Transverse colon (tissue), 4 donors: ENCODE measurements at regions not wholly inside any gene's neighbourhood (a gene's known extent, or its start where the extent isn't known, plus 50 kb on each side); places are given as distances from the start of the nearest gene placed in this dataset.

ENCODE experiments used
- DNase-seq: peaks from one replicate; pipeline ENCODE4 v3.0.0-alpha.2; 2019
- H3K27ac ChIP-seq, 4 donors: fragments of 200-600 bp; sonication (generic); 2 replicates each; pipeline ENCODE4 v1.5.1; 2016 to 2018; ENCODE audit warnings: inconsistent platforms in 4 of 4
- H3K27me3 ChIP-seq: fragments of 200-600 bp; sonication (generic); 2 replicates; pipeline ENCODE4 v1.5.1; 2017; ENCODE audit warnings: inconsistent platforms
- H3K36me3 ChIP-seq, 4 donors: fragments of 200-600 bp; sonication (generic); 2 replicates each; pipeline ENCODE4 v1.5.1; 2017 to 2019; ENCODE audit warnings: inconsistent platforms in 4 of 4
- H3K4me1 ChIP-seq, 4 donors: fragments of 200-600 bp; sonication (generic); 2 replicates each; pipeline ENCODE4 v1.5.1; 2017 to 2020; ENCODE audit warnings: inconsistent platforms in 4 of 4
- H3K4me3 ChIP-seq, 4 donors: fragments of 200-600 bp; sonication (generic); 1 replicate in 1 of 4; 2 replicates in 3 of 4; pipeline versions ENCODE4 v1.5.1 to v1.6.1; 2017 to 2019; ENCODE audit warnings: inconsistent platforms in 4 of 4
- H3K9me3 ChIP-seq, 2 donors: fragments of 200-600 bp; sonication (generic); 2 replicates each; pipeline ENCODE4 v1.5.1; 2017 to 2019; ENCODE audit warnings: inconsistent platforms in 2 of 2
- EP300 ChIP-seq: sonication (generic); formaldehyde crosslinking; IDR thresholded peaks from one replicate; pipeline ENCODE4 v1.6.1; 2017; ENCODE audit warnings: antibody characterized with exemption, low read depth
- POLR2A ChIP-seq: fragments of 450-650 bp; IDR thresholded peaks from one replicate; pipeline ENCODE4 v1.6.1; 2016; ENCODE audit warnings: antibody characterized with exemption, mild to moderate bottlenecking, moderate library complexity
- POLR2AphosphoS5 ChIP-seq, 3 donors: sonication (generic); formaldehyde crosslinking; IDR thresholded peaks; one replicate each; pipeline ENCODE4 v1.6.1; 2016; ENCODE audit warnings: antibody characterized with exemption in 3 of 3
- WGBS, 2 donors: methylation state at CpG; one replicate each; pipeline ENCODE4 v1.1.5; 2018; ENCODE audit warnings: low coverage in 1 of 2; 5-methylcytosine and 5-hydroxymethylcytosine counted together
- in situ Hi-C, 4 donors: fragments of 200-750 bp; cut with MboI; loops; one replicate each; pipeline versions ENCODE4 v1.15.0 to v1.15.1; 2017; ENCODE audit warnings: low sequenced_read_pairs in 3 of 4, low pct_ligation_motif_present in 1 of 4, low pct_unique_long_range_greater_than_20kb in 1 of 4
- intact Hi-C: fragments of 100-400 bp; cut with DNase I; formaldehyde crosslinking; loops from one replicate; pipeline ENCODE4 v1.15.1; 2023; ENCODE audit warnings: low total_unique reads
- TF ChIP-seq, protein P1 (sequence below), 5 experiments: fragments of 200-600 bp in 3 of 5; fragments of 450-650 bp in 2 of 5; sonication (generic) in 3 of 5; IDR thresholded peaks; 1 replicate in 2 of 5; 2 replicates in 3 of 5; pipeline ENCODE4 v1.5.1; 2016 to 2017; ENCODE audit warnings: antibody characterized with exemption in 5 of 5, inconsistent platforms in 3 of 5, mild to moderate bottlenecking in 2 of 5, moderate library complexity in 1 of 5

DNA sequence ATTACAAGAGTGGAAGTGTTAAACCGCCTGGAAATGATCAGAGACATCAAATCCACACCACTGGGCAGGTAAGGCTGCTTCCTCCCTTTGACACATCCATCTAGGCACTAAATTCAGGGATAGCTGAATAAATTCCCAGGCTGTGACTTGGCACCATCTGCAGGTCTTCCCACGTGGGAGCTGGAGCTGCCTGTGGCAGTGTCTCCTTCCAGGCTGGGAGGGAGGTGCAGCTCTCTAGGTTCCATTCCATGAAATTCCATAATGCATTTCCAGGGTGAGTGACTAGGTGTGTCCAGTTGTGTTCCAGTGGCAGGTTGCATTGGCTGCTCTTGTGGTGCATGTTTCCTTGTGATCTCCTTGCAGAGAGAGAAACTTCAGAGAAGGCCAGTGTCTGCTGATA, 188.9 kb upstream of the CXCR4 start:
- no peak overlapping the region for H3K27ac ChIP-seq
- intact Hi-C loops = no loop called here
- WGBS, 2 donors = 42 to 77% methylated on average over 2 of the region's 2 CpGs
- H3K9me3 ChIP-seq = no peaks in the 10 kb centered on the region
- H3K4me3 ChIP-seq = no peak overlapping the region
- H3K36me3 ChIP-seq = no peaks in the 10 kb centered on the region
- DNase-seq = no peak
- H3K27me3 ChIP-seq = no peaks in the 10 kb centered on the region
- in situ Hi-C loops = no loop called here
- TF ChIP-seq POLR2AphosphoS5 (IDR thresholded peaks at IDR 0.05) (no peak), POLR2A (no peak), EP300 (no peak)
- TF ChIP-seq, protein P1, sequence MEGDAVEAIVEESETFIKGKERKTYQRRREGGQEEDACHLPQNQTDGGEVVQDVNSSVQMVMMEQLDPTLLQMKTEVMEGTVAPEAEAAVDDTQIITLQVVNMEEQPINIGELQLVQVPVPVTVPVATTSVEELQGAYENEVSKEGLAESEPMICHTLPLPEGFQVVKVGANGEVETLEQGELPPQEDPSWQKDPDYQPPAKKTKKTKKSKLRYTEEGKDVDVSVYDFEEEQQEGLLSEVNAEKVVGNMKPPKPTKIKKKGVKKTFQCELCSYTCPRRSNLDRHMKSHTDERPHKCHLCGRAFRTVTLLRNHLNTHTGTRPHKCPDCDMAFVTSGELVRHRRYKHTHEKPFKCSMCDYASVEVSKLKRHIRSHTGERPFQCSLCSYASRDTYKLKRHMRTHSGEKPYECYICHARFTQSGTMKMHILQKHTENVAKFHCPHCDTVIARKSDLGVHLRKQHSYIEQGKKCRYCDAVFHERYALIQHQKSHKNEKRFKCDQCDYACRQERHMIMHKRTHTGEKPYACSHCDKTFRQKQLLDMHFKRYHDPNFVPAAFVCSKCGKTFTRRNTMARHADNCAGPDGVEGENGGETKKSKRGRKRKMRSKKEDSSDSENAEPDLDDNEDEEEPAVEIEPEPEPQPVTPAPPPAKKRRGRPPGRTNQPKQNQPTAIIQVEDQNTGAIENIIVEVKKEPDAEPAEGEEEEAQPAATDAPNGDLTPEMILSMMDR (IDR thresholded peaks at IDR 0.05) = no peak
- H3K4me1 ChIP-seq = no peaks in the 10 kb centered on the region

DNA sequence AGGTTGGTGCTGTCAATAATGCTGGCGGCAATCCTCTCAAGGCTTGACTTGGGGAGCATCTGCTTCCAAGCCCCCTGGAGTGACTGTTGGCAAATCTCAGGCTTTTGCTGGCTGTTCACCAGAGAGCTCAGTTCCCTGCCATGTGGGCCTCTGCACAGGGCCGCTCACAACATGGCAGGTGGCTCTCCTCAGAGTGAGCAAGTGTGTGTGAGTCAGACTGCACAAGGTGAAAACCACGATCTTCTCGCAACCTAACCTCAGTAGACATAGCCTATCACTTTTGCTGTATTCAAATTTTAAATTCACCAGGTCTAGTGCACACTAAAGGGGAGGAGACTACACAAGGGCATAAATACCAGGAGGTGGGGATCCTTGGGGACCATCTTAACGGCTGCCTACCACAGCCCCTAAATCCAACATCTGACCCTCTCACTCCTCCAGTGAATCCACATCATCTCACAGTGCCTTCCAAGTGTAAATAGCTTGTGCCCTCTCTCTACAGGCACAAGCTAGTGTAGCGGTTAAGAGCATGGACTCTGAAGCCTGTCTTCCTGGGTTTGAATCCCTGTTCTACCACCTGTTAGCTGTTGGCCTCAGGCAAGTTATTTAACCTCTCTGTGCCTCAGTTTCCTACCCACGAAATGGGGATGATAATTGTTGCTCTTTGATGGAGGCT, 187.7 kb upstream of the CXCR4 start:
- in situ Hi-C loops = no loop called here
- DNase-seq = no peak

DNA sequence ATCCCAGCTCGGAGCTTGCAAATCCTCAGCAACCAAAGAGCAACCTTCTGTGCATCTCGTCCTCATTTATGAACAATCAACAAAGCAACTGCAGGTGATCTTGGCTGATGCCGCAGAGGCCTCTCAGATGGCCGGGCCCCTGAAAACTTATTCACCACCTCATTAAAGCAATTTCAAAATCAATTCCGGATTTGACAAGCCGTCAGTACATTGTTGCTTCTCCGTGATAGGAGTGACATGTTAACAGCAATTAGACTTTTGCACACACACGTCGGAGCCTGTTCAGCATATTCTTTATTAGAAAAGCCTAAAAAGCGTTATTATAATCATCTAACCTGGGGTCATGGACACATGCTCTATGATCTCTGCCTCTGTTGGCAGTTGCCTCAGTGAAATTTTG, 183.1 kb upstream of the CXCR4 start:
- 90% methylated on average over 10 of the region's 10 CpGs for WGBS, 2 donors
- no peaks in the 10 kb centered on the region for H3K9me3 ChIP-seq
- H3K27ac ChIP-seq = no peak overlapping the region
- in situ Hi-C loops (no loop called here), intact Hi-C loops (no loop called here)
- H3K4me3 ChIP-seq = no peak overlapping the region
- H3K36me3 ChIP-seq = no peaks in the 10 kb centered on the region
- no peaks in the 10 kb centered on the region for H3K4me1 ChIP-seq
- H3K27me3 ChIP-seq = no peaks in the 10 kb centered on the region
- no peak for DNase-seq
- TF ChIP-seq POLR2AphosphoS5 (IDR thresholded peaks at IDR 0.05) (no peak), EP300 (no peak), POLR2A (no peak)
- TF ChIP-seq, protein P1 (IDR thresholded peaks at IDR 0.05) = no peak

More for the DNA sequence above, 187.7 kb upstream of the CXCR4 start:
- Histone ChIP-seq H3K4me1 (no peaks in the 10 kb centered on the region), H3K9me3 (no peaks in the 10 kb centered on the region), H3K27ac (no peak overlapping the region), H3K36me3 (no peaks in the 10 kb centered on the region), H3K27me3 (no peaks in the 10 kb centered on the region), H3K4me3 (no peak overlapping the region)
- intact Hi-C loops = no loop called here
- WGBS, 2 donors = 77 to 90% methylated on average over 2 to 7 of the region's 7 CpGs
- no peak for TF ChIP-seq POLR2AphosphoS5 (IDR thresholded peaks at IDR 0.05)

DNA sequence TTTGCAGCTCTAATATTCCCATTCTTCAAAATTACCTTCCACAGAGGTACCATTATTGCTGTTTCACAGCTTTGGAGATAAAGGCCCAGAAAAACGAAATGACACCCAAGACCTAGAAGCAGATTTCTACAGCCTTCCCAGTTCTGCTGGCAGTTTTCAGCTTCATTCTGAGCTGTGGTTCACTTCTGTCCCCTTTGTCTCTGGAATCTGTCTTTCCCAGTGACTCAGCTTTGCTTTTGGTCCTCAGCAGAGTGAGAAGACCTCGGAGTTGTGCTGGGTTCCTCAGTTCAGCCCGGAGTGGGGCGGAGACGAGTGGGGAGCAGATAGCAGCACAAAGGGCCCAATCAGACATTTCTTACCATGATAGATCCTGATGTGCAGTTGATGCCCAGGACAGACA, 180.7 kb upstream of the CXCR4 start:
- H3K4me3 ChIP-seq = no peak overlapping the region
- H3K4me1 ChIP-seq = no peaks in the 10 kb centered on the region
- TF ChIP-seq, protein P1 (IDR thresholded peaks at IDR 0.05) = no peak
- TF ChIP-seq POLR2A = no peak
- no peak for TF ChIP-seq POLR2AphosphoS5 (IDR thresholded peaks at IDR 0.05)
- TF ChIP-seq EP300 = no peak
- WGBS, 2 donors = 82 to 89% methylated on average over 1 to 5 of the region's 5 CpGs
- no peaks in the 10 kb centered on the region for H3K9me3 ChIP-seq
- intact Hi-C loops = no loop called here
- in situ Hi-C loops = no loop called here
- H3K36me3 ChIP-seq = no peaks in the 10 kb centered on the region
- DNase-seq = no peak
- no peak overlapping the region for H3K27ac ChIP-seq
- H3K27me3 ChIP-seq = no peaks in the 10 kb centered on the region

DNA sequence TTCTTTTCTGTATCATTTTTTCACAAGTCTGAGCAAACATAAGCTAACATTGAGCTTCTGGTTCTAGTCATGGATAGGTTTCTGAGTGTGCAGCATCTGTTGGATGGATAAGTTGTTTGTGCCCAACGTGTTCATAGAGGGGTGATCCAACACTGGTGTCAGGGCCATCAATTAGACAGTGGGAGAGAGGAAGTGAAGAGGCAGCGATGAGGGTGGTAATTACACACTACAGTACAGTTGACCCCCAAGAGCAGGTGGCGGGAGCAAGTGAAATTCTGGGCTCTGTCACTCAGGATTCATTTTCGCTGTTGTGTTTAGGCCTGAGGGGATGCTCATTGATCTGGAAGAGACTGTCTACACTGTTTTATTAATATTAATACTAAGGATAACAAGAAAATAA, 180.0 kb upstream of the CXCR4 start:
- Histone ChIP-seq H3K36me3 (no peaks in the 10 kb centered on the region), H3K4me1 (no peaks in the 10 kb centered on the region), H3K27me3 (no peaks in the 10 kb centered on the region), H3K27ac (no peak overlapping the region), H3K4me3 (no peak overlapping the region), H3K9me3 (no peaks in the 10 kb centered on the region)
- WGBS, 2 donors = 89 to 91% methylated on average over 3 to 4 of the region's 4 CpGs
- DNase-seq = no peak
- no peak for TF ChIP-seq EP300
- TF ChIP-seq POLR2AphosphoS5 (IDR thresholded peaks at IDR 0.05) = no peak
- TF ChIP-seq, protein P1 (IDR thresholded peaks at IDR 0.05) = no peak
- TF ChIP-seq POLR2A = no peak
- in situ Hi-C loops = no loop called here
- intact Hi-C loops = no loop called here
